CD4-positive, alpha-beta T cell treated with Interleukin-10 for 1 hour (primary cell): ENCODE measurements at regions not wholly inside any gene's neighbourhood (a gene's known extent, or its start where the extent isn't known, plus 50 kb on each side); places are given as distances from the start of the nearest gene placed in this dataset.
"Not testable (repeated sequence)": the region's sequence is repeated elsewhere in the genome, so short reads cannot be mapped to it uniquely, and the experiment has no call there.

Experiments used
- DNase-seq: peaks from one replicate; pipeline ENCODE4 v3.0.0-alpha.2; 2020

- no peak for DNase-seq
Measured at GRCh38 chr14:25303934-25304333, 254.0 kb upstream of the STXBP6 start.

GRCh38 chr14:25298238-25298637 lies 248.3 kb upstream of the STXBP6 start:
- no peak for DNase-seq

- not testable (repeated sequence) for DNase-seq
Measured at GRCh38 chr14:25290154-25290553, 240.2 kb upstream of the STXBP6 start.

GRCh38 chr14:25274529-25274928 lies 224.6 kb upstream of the STXBP6 start:
- DNase-seq = no peak

GRCh38 chr14:25267186-25267585 lies 217.2 kb upstream of the STXBP6 start:
- no peak for DNase-seq

- no peak for DNase-seq
Measured at GRCh38 chr14:25259470-25259869, 209.5 kb upstream of the STXBP6 start.

- no peak for DNase-seq
Measured at GRCh38 chr14:25252793-25253192, 202.8 kb upstream of the STXBP6 start.

- DNase-seq = no peak
Measured at GRCh38 chr14:25250516-25250915, 200.6 kb upstream of the STXBP6 start.

- no peak for DNase-seq
Measured at GRCh38 chr14:25247609-25248008, 197.7 kb upstream of the STXBP6 start.

GRCh38 chr14:25246751-25247150 lies 196.8 kb upstream of the STXBP6 start:
- no peak for DNase-seq

- no peak for DNase-seq
Measured at GRCh38 chr14:25239170-25239569, 189.2 kb upstream of the STXBP6 start.

- no peak for DNase-seq
Measured at GRCh38 chr14:25237845-25238244, 187.9 kb upstream of the STXBP6 start.

GRCh38 chr14:25233613-25234012 lies 183.7 kb upstream of the STXBP6 start:
- DNase-seq = no peak

GRCh38 chr14:25231004-25231403 lies 181.1 kb upstream of the STXBP6 start:
- no peak for DNase-seq

GRCh38 chr14:25226214-25226613 lies 176.3 kb upstream of the STXBP6 start:
- no peak for DNase-seq

- no peak for DNase-seq
Measured at GRCh38 chr14:25222256-25222655, 172.3 kb upstream of the STXBP6 start.

GRCh38 chr14:25220514-25220913 lies 170.6 kb upstream of the STXBP6 start:
- no peak for DNase-seq

- DNase-seq = no peak
Measured at GRCh38 chr14:25215607-25216006, 165.7 kb upstream of the STXBP6 start.

- DNase-seq = no peak
Measured at GRCh38 chr14:25197885-25198284, 147.9 kb upstream of the STXBP6 start.

GRCh38 chr14:25180221-25180620 lies 130.3 kb upstream of the STXBP6 start:
- DNase-seq = no peak

- no peak for DNase-seq
Measured at GRCh38 chr14:25178255-25178654, 128.3 kb upstream of the STXBP6 start.

GRCh38 chr14:25150934-25151790 lies 101.2 kb upstream of the STXBP6 start:
- DNase-seq = peak; percentile 25

- DNase-seq = no peak
Measured at GRCh38 chr14:25150401-25150800, 100.5 kb upstream of the STXBP6 start.

GRCh38 chr14:25140411-25140810 lies 90.5 kb upstream of the STXBP6 start:
- DNase-seq = no peak

GRCh38 chr14:25136811-25137210 lies 86.9 kb upstream of the STXBP6 start:
- no peak for DNase-seq
